B cell (primary cell): ENCODE measurements at regions not wholly inside any gene's neighbourhood (a gene's known extent, or its start where the extent isn't known, plus 50 kb on each side); places are given as distances from the start of the nearest gene placed in this dataset.

Experiments
- ATAC-seq: fragments of 200-7000 bp; cut with Tn5 transposase; one replicate; pipeline ENCODE4 v1.10.0; 2021; ENCODE audit warnings: low read depth, mild to moderate bottlenecking, moderate number of reproducible peaks, moderate library complexity
- CTCF ChIA-PET: fragments of 350-600 bp; sonication (Branson Sonifier 250); formaldehyde crosslinking; loops from one replicate; lab custom pipeline; 2021; ENCODE audit warnings: antibody characterized with exemption, inconsistent platforms; lab: Charles Lee
- POLR2A ChIA-PET: fragments of 350-600 bp; sonication (Branson Sonifier 250); formaldehyde crosslinking; loops from one replicate; lab custom pipeline; 2021; ENCODE audit warnings: antibody characterized with exemption; lab: Charles Lee
- DNase-seq: peaks from one replicate; pipeline ENCODE4 v3.0.0; 2013
- H2AFZ ChIP-seq: 2 replicates; pipeline ENCODE4 v1.6.1; 2012; ENCODE audit warnings: mild to moderate bottlenecking, low read depth, low read length; ENCODE audit not compliant: insufficient read depth, poor library complexity, severe bottlenecking
- H3K27ac ChIP-seq, 2 donors: 1 replicate in 1 of 2; 2 replicates in 1 of 2; pipeline ENCODE4 v1.5.1; 2012 to 2013; ENCODE audit warnings: low read length in 2 of 2, mild to moderate bottlenecking in 2 of 2, moderate library complexity in 1 of 2
- H3K27me3 ChIP-seq, 4 experiments: fragments of 200-600 bp in 1 of 4; sonication (generic) in 1 of 4; replicated peaks in 1 of 4; 1 replicate in 2 of 4; 2 replicates in 2 of 4; pipeline versions ENCODE4 v1.6.1 to v1.7.0; 2013 to 2016; ENCODE audit warnings: low read length in 3 of 4, mild to moderate bottlenecking in 2 of 4, mixed read lengths in 1 of 4, moderate library complexity in 1 of 4; ENCODE audit not compliant: insufficient read depth in 4 of 4, control insufficient read depth in 3 of 4; ENCODE audit errors: control extremely low read depth in 1 of 4
- H3K36me3 ChIP-seq, 2 experiments: replicated peaks in 1 of 2; 1 replicate in 1 of 2; 2 replicates in 1 of 2; pipeline versions ENCODE4 v1.6.1 to v1.7.1; 2013; ENCODE audit warnings: low read length in 1 of 2; ENCODE audit not compliant: insufficient read depth in 2 of 2, control insufficient read depth in 1 of 2; ENCODE audit errors: control extremely low read depth in 1 of 2, extremely low read depth in 1 of 2
- H3K4me1 ChIP-seq, 2 donors: fragments of 200-600 bp in 1 of 2; sonication (generic) in 1 of 2; 1 replicate in 1 of 2; 2 replicates in 1 of 2; pipeline versions ENCODE4 v1.5.1 to v1.6.1; 2013 to 2017; ENCODE audit warnings: low read length in 2 of 2; ENCODE audit not compliant: control insufficient read depth in 2 of 2, insufficient read depth in 2 of 2
- H3K4me2 ChIP-seq: replicated peaks from 2 replicates; pipeline ENCODE3; 2012; ENCODE audit warnings: mild to moderate bottlenecking, low read depth, low read length; ENCODE audit not compliant: poor library complexity, severe bottlenecking
- H3K4me3 ChIP-seq, 5 experiments: fragments of 200-600 bp in 1 of 5; sonication (generic) in 1 of 5; 1 replicate in 3 of 5; 2 replicates in 2 of 5; pipeline versions ENCODE4 v1.5.1 to v1.7.0; 2011 to 2016; ENCODE audit warnings: low read length in 4 of 5, mild to moderate bottlenecking in 4 of 5, low read depth in 2 of 5, control low read depth in 1 of 5, moderate library complexity in 1 of 5; ENCODE audit not compliant: insufficient read depth in 1 of 5; ENCODE audit errors: control extremely low read depth in 1 of 5, extremely low read depth in 1 of 5
- H3K79me2 ChIP-seq: fragments of 200-600 bp; sonication (generic); one replicate; pipeline ENCODE4 v1.6.0; 2016; ENCODE audit warnings: low read length; ENCODE audit not compliant: control insufficient read depth, insufficient read depth
- H3K9ac ChIP-seq: fragments of 200-600 bp; sonication (generic); 2 replicates; pipeline ENCODE4 v1.6.1; 2017; ENCODE audit warnings: mild to moderate bottlenecking, low read length, moderate library complexity
- H3K9me3 ChIP-seq, 3 donors: one replicate each; pipeline versions ENCODE4 v1.6.1 to v1.7.1; 2013; ENCODE audit warnings: low read length in 2 of 3; ENCODE audit not compliant: control insufficient read depth in 2 of 3, insufficient read depth in 1 of 3; ENCODE audit errors: control extremely low read depth in 1 of 3
- H4K20me1 ChIP-seq: 2 replicates; pipeline ENCODE4 v1.6.0; 2012; ENCODE audit warnings: mild to moderate bottlenecking, low read length; ENCODE audit not compliant: insufficient read depth, control insufficient read depth, poor library complexity, severe bottlenecking
- H3K27ac Mint-ChIP-seq: one replicate; pipeline ENCODE4 v1.8.0; 2021; ENCODE audit warnings: mixed read lengths
- H3K27me3 Mint-ChIP-seq: one replicate; pipeline ENCODE4 v1.8.0; 2021; ENCODE audit warnings: mixed read lengths
- H3K4me1 Mint-ChIP-seq: one replicate; pipeline ENCODE4 v1.8.0; 2021; ENCODE audit warnings: mixed read lengths
- H3K4me3 Mint-ChIP-seq: one replicate; pipeline ENCODE4 v1.8.0; 2021; ENCODE audit warnings: mixed read lengths
- H3K9me3 Mint-ChIP-seq: one replicate; pipeline ENCODE4 v1.8.0; 2022; ENCODE audit warnings: mixed read lengths; ENCODE audit not compliant: insufficient read depth
- CTCF ChIP-seq: fragments of 200-600 bp; IDR thresholded peaks from one replicate; pipeline ENCODE4 v1.8.0; 2022; ENCODE audit warnings: antibody characterized with exemption, mild to moderate bottlenecking
- EZH2 ChIP-seq: IDR thresholded peaks from 2 replicates; pipeline ENCODE4 v1.6.1; 2012; ENCODE audit warnings: borderline replicate concordance, low read depth, mild to moderate bottlenecking, moderate library complexity, low read length; ENCODE audit not compliant: insufficient read depth, poor library complexity, severe bottlenecking
- WGBS: methylation state at CpG from one replicate; pipeline ENCODE4 v1.1.5; 2013; ENCODE audit warnings: missing lambda C conversion rate; ENCODE audit not compliant: insufficient coverage; 5-methylcytosine and 5-hydroxymethylcytosine counted together
- intact Hi-C: fragments of 100-400 bp; cut with micrococcal nuclease; formaldehyde crosslinking; loops from one replicate; pipeline ENCODE4 v1.10.0; 2022

- H3K27me3 ChIP-seq = peaks cover 0 to 22% (median 10%) of the 10 kb centered on the region in 4 experiments
- TF ChIP-seq CTCF (no peak), EZH2 (no peak)
Measured at GRCh38 chr6:33964387-33964786, 160.6 kb upstream of the MLN start.

GRCh38 chr6:33963136-33963750 is 159.4 kb upstream of the MLN start:
- Histone ChIP-seq H4K20me1 (no peaks in the 10 kb centered on the region), H3K79me2 (no peaks in the 10 kb centered on the region), H3K27me3 (peaks cover 0 to 24% (median 10%) of the 10 kb centered on the region in 4 experiments), H3K36me3 (no peaks in the 10 kb centered on the region), H2AFZ (no peak overlapping the region), H3K9ac (no peak overlapping the region), H3K4me3 (no peak overlapping the region), H3K27ac (no peak overlapping the region), H3K9me3 (peaks cover 0 to 16% (median 0%) of the 10 kb centered on the region in 3 donors), H3K4me2 (no peak overlapping the region), H3K4me1 (no peaks in the 10 kb centered on the region)
- TF ChIP-seq EZH2 (no peak), CTCF (no peak)
- 88% methylated on average over 7 of the region's 7 CpGs for WGBS
- H3K27ac Mint-ChIP-seq = no peak overlapping the region
- H3K4me3 Mint-ChIP-seq = no peak overlapping the region
- no peaks in the 10 kb centered on the region for H3K4me1 Mint-ChIP-seq
- intact Hi-C loops = no loop called here
- peaks cover 40% of the 10 kb centered on the region for H3K27me3 Mint-ChIP-seq
- DNase-seq (no peak), ATAC-seq (no peak)
- ChIA-PET POLR2A (no interaction called here), CTCF (no interaction called here)
- H3K9me3 Mint-ChIP-seq = no peaks in the 10 kb centered on the region

More at GRCh38 chr6:33964387-33964786, 160.6 kb upstream of the MLN start:
- Histone ChIP-seq H3K27ac (no peak overlapping the region), H3K79me2 (no peaks in the 10 kb centered on the region), H3K9ac (no peak overlapping the region), H3K4me2 (no peak overlapping the region), H3K36me3 (no peaks in the 10 kb centered on the region), H4K20me1 (no peaks in the 10 kb centered on the region), H3K4me3 (no peak overlapping the region), H3K9me3 (peaks cover 0 to 16% (median 0%) of the 10 kb centered on the region in 3 donors), H3K4me1 (no peaks in the 10 kb centered on the region), H2AFZ (no peak overlapping the region)
- ATAC-seq (no peak), DNase-seq (no peak)
- Mint-ChIP-seq H3K4me3 (no peak overlapping the region), H3K27me3 (peaks cover 48% of the 10 kb centered on the region), H3K4me1 (no peaks in the 10 kb centered on the region), H3K27ac (no peak overlapping the region), H3K9me3 (no peaks in the 10 kb centered on the region)
- POLR2A ChIA-PET = no interaction called here
- intact Hi-C loops = no loop called here
- WGBS = no CpG with 5 or more reads among the region's 3 CpGs
- CTCF ChIA-PET = no interaction called here
